Right lobe of liver (tissue), 4 donors: ENCODE measurements at regions not wholly inside any gene's neighbourhood (a gene's known extent, or its start where the extent isn't known, plus 50 kb on each side); places are given as distances from the start of the nearest gene placed in this dataset.

Source experiments
- CTCF ChIP-seq, 4 donors: fragments of 200-600 bp in 3 of 4; fragments of 450-650 bp in 1 of 4; IDR thresholded peaks; one replicate each; pipeline versions ENCODE4 v1.5.1 to v1.8.0; 2016 to 2022; ENCODE audit warnings: antibody characterized with exemption in 4 of 4, mild to moderate bottlenecking in 2 of 4
- POLR2A ChIP-seq: fragments of 450-650 bp; IDR thresholded peaks from one replicate; pipeline ENCODE4 v1.6.1; 2017; ENCODE audit warnings: antibody characterized with exemption, mild to moderate bottlenecking
- donor health status: DM: no; HTN: no; CAD: no.
- donor health status: DM: no; HTN: no; CAD: no.
- donor health status: DM: no; HTN: yes; CAD: no.

- no peak for TF ChIP-seq CTCF (IDR thresholded peaks at IDR 0.05)
- TF ChIP-seq POLR2A = no peak
Measured at GRCh38 chr9:6090277-6091210, 75.1 kb upstream of the RANBP6 start.
